ENCODE measurements at regions not wholly inside any gene's neighbourhood (a gene's known extent, or its start where the extent isn't known, plus 50 kb on each side); places are given as distances from the start of the nearest gene placed in this dataset.

GRCh38 chr1:234871710-234872271 lies 256.8 kb downstream of the TOMM20 start:
- TF ChIP-seq, protein P1, sequence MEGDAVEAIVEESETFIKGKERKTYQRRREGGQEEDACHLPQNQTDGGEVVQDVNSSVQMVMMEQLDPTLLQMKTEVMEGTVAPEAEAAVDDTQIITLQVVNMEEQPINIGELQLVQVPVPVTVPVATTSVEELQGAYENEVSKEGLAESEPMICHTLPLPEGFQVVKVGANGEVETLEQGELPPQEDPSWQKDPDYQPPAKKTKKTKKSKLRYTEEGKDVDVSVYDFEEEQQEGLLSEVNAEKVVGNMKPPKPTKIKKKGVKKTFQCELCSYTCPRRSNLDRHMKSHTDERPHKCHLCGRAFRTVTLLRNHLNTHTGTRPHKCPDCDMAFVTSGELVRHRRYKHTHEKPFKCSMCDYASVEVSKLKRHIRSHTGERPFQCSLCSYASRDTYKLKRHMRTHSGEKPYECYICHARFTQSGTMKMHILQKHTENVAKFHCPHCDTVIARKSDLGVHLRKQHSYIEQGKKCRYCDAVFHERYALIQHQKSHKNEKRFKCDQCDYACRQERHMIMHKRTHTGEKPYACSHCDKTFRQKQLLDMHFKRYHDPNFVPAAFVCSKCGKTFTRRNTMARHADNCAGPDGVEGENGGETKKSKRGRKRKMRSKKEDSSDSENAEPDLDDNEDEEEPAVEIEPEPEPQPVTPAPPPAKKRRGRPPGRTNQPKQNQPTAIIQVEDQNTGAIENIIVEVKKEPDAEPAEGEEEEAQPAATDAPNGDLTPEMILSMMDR (IDR thresholded peaks at IDR 0.05; ENCODE audit: insufficient read depth, low read depth, low read length) = no peak
- CTCF ChIA-PET = interaction anchor here (1.5 kb wide), 1 partner anchor 36 kb away, joined by 3 read pairs; no protein-coding TSS in a partner anchor
- H3K4me3 ChIP-seq (ENCODE audit: low read depth, low read length) = no peak overlapping the region
- H3K36me3 ChIP-seq (ENCODE audit: control insufficient read depth, insufficient read depth, low read length) = no peaks in the 10 kb centered on the region
- POLR2A ChIA-PET = no interaction called here
- no peaks in the 10 kb centered on the region for H3K27me3 ChIP-seq (ENCODE audit: control insufficient read depth, insufficient read depth, low read length)
- DNase-seq (ENCODE audit: low read depth) = no peak

DNA sequence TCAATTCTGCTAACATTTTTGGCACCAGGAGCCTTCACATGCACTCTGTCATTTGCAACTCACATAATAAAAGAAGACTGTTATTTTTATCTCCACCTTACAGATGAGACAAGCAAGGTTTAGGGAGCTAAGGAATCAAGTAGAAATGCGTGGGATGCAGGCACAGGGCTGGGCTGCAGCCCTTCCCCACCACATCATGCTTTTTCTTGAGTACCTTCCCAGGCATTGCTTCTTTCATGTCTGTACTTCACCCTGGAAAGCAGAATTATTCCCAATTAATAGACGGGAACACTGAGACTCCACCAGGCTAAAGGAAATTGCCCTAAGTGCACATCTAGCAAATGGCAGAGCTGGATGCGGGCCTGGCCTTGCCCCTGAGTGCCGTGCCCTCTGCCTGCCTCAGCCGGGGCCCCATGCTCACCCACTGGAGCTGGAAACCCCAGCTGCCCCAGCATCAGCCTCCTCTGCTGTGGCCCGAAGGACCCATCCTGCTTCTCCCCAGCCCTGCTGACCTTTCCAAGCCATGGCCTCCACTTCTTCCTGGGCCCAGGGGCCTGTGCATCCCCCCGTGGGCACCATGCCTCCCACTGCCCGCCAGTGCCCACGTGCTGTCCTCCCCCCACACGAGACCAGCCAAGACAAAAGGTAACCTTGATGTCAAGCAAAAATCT lies 257.5 kb downstream of the TOMM20 start:
- DNase-seq (ENCODE audit: low read depth) = no peak
- POLR2A ChIA-PET = no interaction called here
- H3K27me3 ChIP-seq (ENCODE audit: control insufficient read depth, insufficient read depth, low read length) = no peaks in the 10 kb centered on the region
- H3K4me3 ChIP-seq (ENCODE audit: low read depth, low read length) = no peak overlapping the region
- no peaks in the 10 kb centered on the region for H3K36me3 ChIP-seq (ENCODE audit: control insufficient read depth, insufficient read depth, low read length)
- TF ChIP-seq, protein P1 (IDR thresholded peaks at IDR 0.05; ENCODE audit: insufficient read depth, low read depth, low read length) = no peak
- CTCF ChIA-PET = interaction anchor here (1.5 kb wide), 1 partner anchor 36 kb away, joined by 3 read pairs; no protein-coding TSS in a partner anchor

GRCh38 chr1:234870020-234870981 lies 258.3 kb downstream of the TOMM20 start:
- no peak for DNase-seq (ENCODE audit: low read depth)
- TF ChIP-seq, protein P1 (IDR thresholded peaks at IDR 0.05; ENCODE audit: insufficient read depth, low read depth, low read length) = no peak
- ChIA-PET CTCF (no interaction called here), POLR2A (no interaction called here)
- H3K36me3 ChIP-seq (ENCODE audit: control insufficient read depth, insufficient read depth, low read length) = no peaks in the 10 kb centered on the region
- no peaks in the 10 kb centered on the region for H3K27me3 ChIP-seq (ENCODE audit: control insufficient read depth, insufficient read depth, low read length)
- H3K4me3 ChIP-seq (ENCODE audit: low read depth, low read length) = no peak overlapping the region

- TF ChIP-seq, protein P1 (IDR thresholded peaks at IDR 0.05; ENCODE audit: insufficient read depth, low read depth, low read length) = no peak
- H3K27me3 ChIP-seq (ENCODE audit: control insufficient read depth, insufficient read depth, low read length) = no peaks in the 10 kb centered on the region
- DNase-seq (ENCODE audit: low read depth) = no peak
- no peaks in the 10 kb centered on the region for H3K36me3 ChIP-seq (ENCODE audit: control insufficient read depth, insufficient read depth, low read length)
- ChIA-PET CTCF (no interaction called here), POLR2A (no interaction called here)
- no peak overlapping the region for H3K4me3 ChIP-seq (ENCODE audit: low read depth, low read length)
Measured at GRCh38 chr1:234869182-234870019, 259.2 kb downstream of the TOMM20 start.

Measured in BJ (cell line).